ENCODE measurements at regions not wholly inside any gene's neighbourhood (a gene's known extent, or its start where the extent isn't known, plus 50 kb on each side); places are given as distances from the start of the nearest gene placed in this dataset.

DNA sequence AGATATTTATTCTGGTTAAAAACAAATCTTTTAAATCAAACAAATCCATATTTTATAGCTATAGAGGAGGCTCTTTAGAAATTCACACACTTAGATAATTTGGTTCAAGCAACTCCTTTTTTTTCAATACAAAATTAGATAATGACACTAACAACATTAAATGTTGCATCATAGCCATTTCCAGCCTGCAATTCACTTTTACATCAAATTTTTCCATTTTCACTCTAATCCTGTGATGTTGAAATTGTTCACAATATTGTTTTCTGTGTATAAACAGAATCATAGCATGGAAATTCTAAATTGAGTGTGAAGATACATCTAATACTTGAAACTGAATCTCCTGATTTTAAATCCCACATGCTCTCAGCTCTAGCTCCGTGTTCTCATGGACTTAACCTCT lies 482.6 kb downstream of the INHBA start:
- Histone ChIP-seq H3K36me3 (no peaks in the 10 kb centered on the region), H3K4me1 (no peaks in the 10 kb centered on the region), H3K9me3 (no peaks in the 10 kb centered on the region), H3K4me3 (ENCODE audit: low read depth, low read length) (no peak overlapping the region), H3K27me3 (peaks cover 2% of the 10 kb centered on the region; the same call in 1 of the 2 replicates)
- TF ChIP-seq, protein P1, sequence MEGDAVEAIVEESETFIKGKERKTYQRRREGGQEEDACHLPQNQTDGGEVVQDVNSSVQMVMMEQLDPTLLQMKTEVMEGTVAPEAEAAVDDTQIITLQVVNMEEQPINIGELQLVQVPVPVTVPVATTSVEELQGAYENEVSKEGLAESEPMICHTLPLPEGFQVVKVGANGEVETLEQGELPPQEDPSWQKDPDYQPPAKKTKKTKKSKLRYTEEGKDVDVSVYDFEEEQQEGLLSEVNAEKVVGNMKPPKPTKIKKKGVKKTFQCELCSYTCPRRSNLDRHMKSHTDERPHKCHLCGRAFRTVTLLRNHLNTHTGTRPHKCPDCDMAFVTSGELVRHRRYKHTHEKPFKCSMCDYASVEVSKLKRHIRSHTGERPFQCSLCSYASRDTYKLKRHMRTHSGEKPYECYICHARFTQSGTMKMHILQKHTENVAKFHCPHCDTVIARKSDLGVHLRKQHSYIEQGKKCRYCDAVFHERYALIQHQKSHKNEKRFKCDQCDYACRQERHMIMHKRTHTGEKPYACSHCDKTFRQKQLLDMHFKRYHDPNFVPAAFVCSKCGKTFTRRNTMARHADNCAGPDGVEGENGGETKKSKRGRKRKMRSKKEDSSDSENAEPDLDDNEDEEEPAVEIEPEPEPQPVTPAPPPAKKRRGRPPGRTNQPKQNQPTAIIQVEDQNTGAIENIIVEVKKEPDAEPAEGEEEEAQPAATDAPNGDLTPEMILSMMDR (IDR thresholded peaks at IDR 0.05; ENCODE audit: low read depth, low read length): no peak
- no peak for DNase-seq

DNA sequence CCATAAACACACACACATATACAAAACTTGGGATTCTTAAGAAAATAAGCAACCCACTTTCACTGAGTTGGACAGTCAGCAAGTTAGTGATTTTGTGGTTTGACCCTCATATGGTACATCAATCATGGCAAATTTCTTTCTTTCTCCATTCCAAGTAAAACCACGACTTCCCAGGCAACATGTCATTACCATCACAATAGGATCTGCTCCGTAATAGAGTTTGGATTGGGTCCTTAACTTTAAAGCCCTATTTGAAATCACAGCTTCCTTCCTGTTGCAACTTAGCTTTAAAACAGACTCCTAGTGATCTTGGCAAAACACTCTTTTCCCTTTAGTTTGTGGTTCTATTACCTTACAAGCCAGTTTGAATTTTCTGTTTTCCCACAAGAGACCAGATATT lies 483.6 kb downstream of the INHBA start:
- TF ChIP-seq, protein P1 (IDR thresholded peaks at IDR 0.05; ENCODE audit: low read depth, low read length): no peak
- no peak for DNase-seq
- H3K4me1 ChIP-seq: no peaks in the 10 kb centered on the region
- no peak overlapping the region for H3K4me3 ChIP-seq (ENCODE audit: low read depth, low read length)
- no peaks in the 10 kb centered on the region for H3K36me3 ChIP-seq
- no peaks in the 10 kb centered on the region for H3K9me3 ChIP-seq
- H3K27me3 ChIP-seq: peaks cover 2% of the 10 kb centered on the region; the same call in 1 of the 2 replicates

DNA sequence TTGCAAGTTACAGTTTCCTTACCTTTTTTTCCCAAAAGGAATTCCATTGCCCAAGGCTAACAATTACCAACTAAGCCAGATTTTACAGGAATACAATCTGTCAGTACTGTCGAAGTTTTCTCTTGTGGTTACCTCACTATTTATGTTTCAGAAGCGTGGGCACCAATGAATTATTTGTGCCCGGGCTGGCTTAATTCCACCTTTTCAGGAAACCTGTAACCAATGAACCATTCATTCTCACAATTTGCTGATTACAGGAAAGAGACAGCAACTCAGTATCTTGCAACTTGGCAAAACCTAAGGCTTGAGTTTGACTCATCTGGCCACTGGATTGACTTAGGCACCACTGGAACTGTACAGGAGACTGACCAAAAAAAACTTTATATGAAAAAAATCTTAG lies 485.6 kb downstream of the INHBA start:
- no peaks in the 10 kb centered on the region for H3K9me3 ChIP-seq
- H3K4me1 ChIP-seq: no peaks in the 10 kb centered on the region
- no peak for DNase-seq
- H3K4me3 ChIP-seq (ENCODE audit: low read depth, low read length): no peak overlapping the region
- TF ChIP-seq, protein P1 (IDR thresholded peaks at IDR 0.05; ENCODE audit: low read depth, low read length): no peak
- peaks cover 2% of the 10 kb centered on the region; the same call in 1 of the 2 replicates for H3K27me3 ChIP-seq
- H3K36me3 ChIP-seq: no peaks in the 10 kb centered on the region

DNA sequence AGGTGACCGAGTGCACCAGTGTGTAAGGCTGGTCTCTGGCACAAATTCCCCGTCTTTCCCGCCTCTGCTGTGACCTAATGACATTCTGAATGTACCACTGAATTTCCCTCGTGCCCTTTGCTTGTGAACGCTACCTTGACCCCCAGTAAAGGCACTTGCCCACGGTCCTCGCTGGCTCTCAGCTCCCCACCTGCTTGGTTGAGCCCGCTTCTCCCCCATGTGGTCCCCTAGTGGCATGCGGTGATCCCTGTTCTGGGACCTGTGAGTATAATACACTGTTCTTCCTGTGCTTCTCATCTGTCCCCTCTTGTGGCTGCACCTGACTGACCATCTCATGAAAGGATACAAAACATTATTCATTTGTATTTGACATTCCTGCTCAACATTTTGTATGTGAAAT lies 495.7 kb downstream of the INHBA start:
- no peaks in the 10 kb centered on the region for H3K36me3 ChIP-seq
- no peaks in the 10 kb centered on the region for H3K9me3 ChIP-seq
- H3K4me3 ChIP-seq (ENCODE audit: low read depth, low read length): no peak overlapping the region
- H3K4me1 ChIP-seq: no peaks in the 10 kb centered on the region
- TF ChIP-seq, protein P1 (IDR thresholded peaks at IDR 0.05; ENCODE audit: low read depth, low read length): peak; percentile 16
- 0 out of 2 replicates have a peak, but pooled peaks cover 3% of the 10 kb centered on the region for H3K27me3 ChIP-seq
- no peak for DNase-seq

DNA sequence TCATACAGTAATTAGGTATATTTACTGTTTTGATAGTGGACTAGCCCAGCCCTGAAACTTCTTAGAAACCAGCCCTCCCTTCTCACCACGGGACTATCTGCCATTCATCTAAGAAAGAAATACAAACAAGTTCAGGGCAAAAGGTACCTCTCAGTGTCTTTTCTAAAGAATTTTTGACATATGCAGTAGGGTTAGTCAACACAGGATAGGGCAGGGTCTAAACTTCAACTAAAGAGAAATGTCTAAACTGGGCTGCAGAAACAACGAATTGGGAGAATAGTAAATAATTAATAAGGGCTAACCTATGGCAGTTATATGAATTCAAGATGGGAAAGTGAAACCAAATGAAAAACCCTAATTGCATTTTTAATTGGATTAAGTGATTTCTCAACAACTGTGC lies 496.6 kb downstream of the INHBA start:
- DNase-seq: no peak
- H3K4me1 ChIP-seq: no peaks in the 10 kb centered on the region
- H3K9me3 ChIP-seq: no peaks in the 10 kb centered on the region
- TF ChIP-seq, protein P1 (IDR thresholded peaks at IDR 0.05; ENCODE audit: low read depth, low read length): no peak
- no peak overlapping the region for H3K4me3 ChIP-seq (ENCODE audit: low read depth, low read length)
- no peaks in the 10 kb centered on the region for H3K36me3 ChIP-seq
- H3K27me3 ChIP-seq: 0 out of 2 replicates have a peak, but pooled peaks cover 3% of the 10 kb centered on the region

DNA sequence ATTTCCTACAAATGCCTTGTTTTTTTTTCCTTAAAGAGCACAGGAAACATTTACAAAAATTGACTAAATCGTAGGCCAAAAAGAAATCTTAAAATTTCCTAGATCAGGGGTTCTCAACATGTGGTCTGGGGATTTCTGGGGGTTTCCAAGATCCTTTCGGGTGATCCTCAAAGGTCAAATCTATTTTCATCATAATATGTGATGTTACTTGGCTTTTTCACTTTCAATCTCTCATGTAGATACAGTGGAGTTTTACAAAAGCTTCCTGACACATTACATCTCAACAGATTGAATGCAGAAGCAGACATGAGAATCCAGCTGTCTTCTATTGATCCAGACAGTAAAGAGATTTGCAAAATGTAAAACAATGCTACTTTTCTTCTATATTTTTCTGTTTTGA lies 497.3 kb downstream of the INHBA start:
- Histone ChIP-seq H3K27me3 (0 out of 2 replicates have a peak, but pooled peaks cover 3% of the 10 kb centered on the region), H3K4me3 (ENCODE audit: low read depth, low read length) (no peak overlapping the region), H3K9me3 (no peaks in the 10 kb centered on the region), H3K4me1 (no peaks in the 10 kb centered on the region), H3K36me3 (no peaks in the 10 kb centered on the region)
- no peak for DNase-seq
- TF ChIP-seq, protein P1 (IDR thresholded peaks at IDR 0.05; ENCODE audit: low read depth, low read length): no peak
